CD4-positive, alpha-beta T cell treated with Interferon alpha-2 for 1 hour (primary cell): ENCODE measurements at regions not wholly inside any gene's neighbourhood (a gene's known extent, or its start where the extent isn't known, plus 50 kb on each side); places are given as distances from the start of the nearest gene placed in this dataset.

Source experiments
- DNase-seq, 2 donors: peaks; one replicate each; pipeline ENCODE4 v3.0.0-alpha.2; 2020 to 2022

GRCh38 chr14:51552275-51552674 lies 99.4 kb upstream of the FRMD6 start:
- DNase-seq = no peak

GRCh38 chr14:51552768-51553404 lies 98.8 kb upstream of the FRMD6 start:
- DNase-seq = no peak

- DNase-seq = no peak
Measured at GRCh38 chr14:51554339-51554920, 97.3 kb upstream of the FRMD6 start.

GRCh38 chr14:51554953-51555352 lies 96.8 kb upstream of the FRMD6 start:
- no peak for DNase-seq

GRCh38 chr14:51561141-51561540 lies 90.6 kb upstream of the FRMD6 start:
- no peak for DNase-seq

- no peak for DNase-seq
Measured at GRCh38 chr14:51562816-51563215, 88.9 kb upstream of the FRMD6 start.

GRCh38 chr14:51563560-51563959 lies 88.2 kb upstream of the FRMD6 start:
- no peak for DNase-seq

GRCh38 chr14:51564460-51564859 lies 87.2 kb upstream of the FRMD6 start:
- no peak for DNase-seq

GRCh38 chr14:51564986-51565604 lies 86.6 kb upstream of the FRMD6 start:
- no peak for DNase-seq

GRCh38 chr14:51566831-51567582 lies 84.7 kb upstream of the FRMD6 start:
- peak in 1 of 2 donors; percentile 15 for DNase-seq

GRCh38 chr14:51568366-51568765 lies 83.3 kb upstream of the FRMD6 start:
- no peak for DNase-seq

GRCh38 chr14:51573607-51574006 lies 78.1 kb upstream of the FRMD6 start:
- DNase-seq = no peak

GRCh38 chr14:51574009-51574408 lies 77.7 kb upstream of the FRMD6 start:
- DNase-seq = no peak

- no peak for DNase-seq
Measured at GRCh38 chr14:51575349-51576116, 76.2 kb upstream of the FRMD6 start.

- no peak for DNase-seq
Measured at GRCh38 chr14:51576117-51576430, 75.6 kb upstream of the FRMD6 start.

GRCh38 chr14:51576879-51577278 lies 74.8 kb upstream of the FRMD6 start:
- DNase-seq = no peak

- DNase-seq = no peak
Measured at GRCh38 chr14:51578853-51579252, 72.9 kb upstream of the FRMD6 start.

- DNase-seq = no peak
Measured at GRCh38 chr14:51581017-51581881, 70.5 kb upstream of the FRMD6 start.

GRCh38 chr14:51582437-51582836 lies 69.3 kb upstream of the FRMD6 start:
- DNase-seq = no peak

- no peak for DNase-seq
Measured at GRCh38 chr14:51585055-51585454, 66.7 kb upstream of the FRMD6 start.

GRCh38 chr14:51592836-51593235 lies 58.9 kb upstream of the FRMD6 start:
- DNase-seq = no peak

GRCh38 chr14:51593397-51593796 lies 58.3 kb upstream of the FRMD6 start:
- DNase-seq = no peak
